ENCODE measurements at regions not wholly inside any gene's neighbourhood (a gene's known extent, or its start where the extent isn't known, plus 50 kb on each side); places are given as distances from the start of the nearest gene placed in this dataset.
A peak's percentile ranks its signal among the peaks of the same experiment; 100 is the strongest.

DNA sequence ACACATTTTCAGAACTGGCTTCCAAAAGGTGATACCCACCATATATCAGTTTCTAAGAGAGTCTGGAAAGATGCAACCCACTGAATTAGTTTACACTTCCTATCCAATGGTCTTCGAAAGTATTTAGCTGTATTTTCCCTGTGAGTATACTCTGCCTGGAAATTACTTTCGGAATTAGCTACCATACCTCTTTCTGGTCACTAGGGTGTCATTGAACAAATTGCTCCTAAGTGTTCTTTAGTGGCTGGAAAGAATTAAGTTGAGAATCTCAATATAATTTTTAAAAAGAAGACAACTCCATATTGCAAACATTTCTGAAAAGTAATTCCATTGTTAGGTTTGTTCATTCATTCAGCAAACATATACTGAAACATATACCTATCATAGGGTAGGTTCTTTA lies 283.1 kb upstream of the SSTR1 start:
- H3K79me2 ChIP-seq (ENCODE audit: insufficient read depth, low read length): no peaks in the 10 kb centered on the region
- no peak for TF ChIP-seq EZH2phosphoT487 (IDR thresholded peaks at IDR 0.05; ENCODE audit: borderline replicate concordance)
- TF ChIP-seq, protein P1, sequence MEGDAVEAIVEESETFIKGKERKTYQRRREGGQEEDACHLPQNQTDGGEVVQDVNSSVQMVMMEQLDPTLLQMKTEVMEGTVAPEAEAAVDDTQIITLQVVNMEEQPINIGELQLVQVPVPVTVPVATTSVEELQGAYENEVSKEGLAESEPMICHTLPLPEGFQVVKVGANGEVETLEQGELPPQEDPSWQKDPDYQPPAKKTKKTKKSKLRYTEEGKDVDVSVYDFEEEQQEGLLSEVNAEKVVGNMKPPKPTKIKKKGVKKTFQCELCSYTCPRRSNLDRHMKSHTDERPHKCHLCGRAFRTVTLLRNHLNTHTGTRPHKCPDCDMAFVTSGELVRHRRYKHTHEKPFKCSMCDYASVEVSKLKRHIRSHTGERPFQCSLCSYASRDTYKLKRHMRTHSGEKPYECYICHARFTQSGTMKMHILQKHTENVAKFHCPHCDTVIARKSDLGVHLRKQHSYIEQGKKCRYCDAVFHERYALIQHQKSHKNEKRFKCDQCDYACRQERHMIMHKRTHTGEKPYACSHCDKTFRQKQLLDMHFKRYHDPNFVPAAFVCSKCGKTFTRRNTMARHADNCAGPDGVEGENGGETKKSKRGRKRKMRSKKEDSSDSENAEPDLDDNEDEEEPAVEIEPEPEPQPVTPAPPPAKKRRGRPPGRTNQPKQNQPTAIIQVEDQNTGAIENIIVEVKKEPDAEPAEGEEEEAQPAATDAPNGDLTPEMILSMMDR (conservative IDR thresholded peaks at IDR 0.05; ENCODE audit: low read length): 0 out of 2 replicates have a peak, but pooled peaks have one; percentile 9
- no peak overlapping the region for H3K4me2 ChIP-seq (ENCODE audit: low read depth, low read length, poor library complexity, severe bottlenecking)
- H3K9me3 ChIP-seq (ENCODE audit: insufficient read depth, low read depth, low read length): no peaks in the 10 kb centered on the region
- no peaks in the 10 kb centered on the region for H3K27me3 ChIP-seq (ENCODE audit: insufficient read depth, low read length, poor library complexity, severe bottlenecking)
- H3K36me3 ChIP-seq (ENCODE audit: insufficient read depth, low read length): no peaks in the 10 kb centered on the region
- no peak overlapping the region for H3K4me3 ChIP-seq (ENCODE audit: low read length, poor library complexity, severe bottlenecking)
- no peaks in the 10 kb centered on the region for H3K9me2 ChIP-seq (replicated peaks; ENCODE audit: low read depth, low read length)
- no peaks in the 10 kb centered on the region for H4K20me1 ChIP-seq (ENCODE audit: insufficient read depth, low read length, poor library complexity, severe bottlenecking)
- no peak overlapping the region for H2AFZ ChIP-seq (ENCODE audit: low read length)
- no peaks in the 10 kb centered on the region for H3F3A ChIP-seq (ENCODE audit: low read depth)
- no peak overlapping the region for H3K9ac ChIP-seq (ENCODE audit: low read depth, low read length, poor library complexity, severe bottlenecking)
- no peaks in the 10 kb centered on the region for H3K4me1 ChIP-seq (ENCODE audit: insufficient read depth, low read length, poor library complexity, severe bottlenecking)

DNA sequence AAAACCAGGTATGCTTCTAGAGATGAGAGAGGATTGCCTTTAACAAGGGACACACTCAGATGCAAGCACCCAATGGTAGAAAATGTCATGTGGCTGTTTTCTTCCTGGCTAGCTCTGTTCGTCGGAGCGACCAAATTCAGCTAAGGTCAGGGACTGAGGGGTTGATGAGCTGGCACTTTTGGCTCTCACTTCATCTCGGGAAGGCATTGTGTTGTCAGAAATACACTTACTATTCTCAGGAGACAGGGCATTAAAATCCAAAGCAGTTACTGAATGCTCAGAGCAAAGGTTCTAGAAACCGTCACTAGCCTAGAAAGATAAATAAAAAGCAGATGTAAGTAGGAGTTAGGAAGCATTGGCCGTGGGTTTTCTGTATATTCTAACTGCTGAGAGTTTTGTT lies 275.7 kb upstream of the SSTR1 start:
- H3K4me1 ChIP-seq (ENCODE audit: insufficient read depth, low read length, poor library complexity, severe bottlenecking): no peaks in the 10 kb centered on the region
- H3K79me2 ChIP-seq (ENCODE audit: insufficient read depth, low read length): no peaks in the 10 kb centered on the region
- H3K4me3 ChIP-seq (ENCODE audit: low read length, poor library complexity, severe bottlenecking): no peak overlapping the region
- H3K4me2 ChIP-seq (ENCODE audit: low read depth, low read length, poor library complexity, severe bottlenecking): no peak overlapping the region
- no peak overlapping the region for H3K9ac ChIP-seq (ENCODE audit: low read depth, low read length, poor library complexity, severe bottlenecking)
- no peaks in the 10 kb centered on the region for H3K27me3 ChIP-seq (ENCODE audit: insufficient read depth, low read length, poor library complexity, severe bottlenecking)
- TF ChIP-seq EZH2phosphoT487 (IDR thresholded peaks at IDR 0.05; ENCODE audit: borderline replicate concordance): no peak
- TF ChIP-seq, protein P1 (conservative IDR thresholded peaks at IDR 0.05; ENCODE audit: low read length): no peak
- H3K9me2 ChIP-seq (replicated peaks; ENCODE audit: low read depth, low read length): no peaks in the 10 kb centered on the region
- H4K20me1 ChIP-seq (ENCODE audit: insufficient read depth, low read length, poor library complexity, severe bottlenecking): no peaks in the 10 kb centered on the region
- no peaks in the 10 kb centered on the region for H3F3A ChIP-seq (ENCODE audit: low read depth)
- H2AFZ ChIP-seq (ENCODE audit: low read length): no peak overlapping the region
- H3K9me3 ChIP-seq (ENCODE audit: insufficient read depth, low read depth, low read length): no peaks in the 10 kb centered on the region
- no peaks in the 10 kb centered on the region for H3K36me3 ChIP-seq (ENCODE audit: insufficient read depth, low read length)

DNA sequence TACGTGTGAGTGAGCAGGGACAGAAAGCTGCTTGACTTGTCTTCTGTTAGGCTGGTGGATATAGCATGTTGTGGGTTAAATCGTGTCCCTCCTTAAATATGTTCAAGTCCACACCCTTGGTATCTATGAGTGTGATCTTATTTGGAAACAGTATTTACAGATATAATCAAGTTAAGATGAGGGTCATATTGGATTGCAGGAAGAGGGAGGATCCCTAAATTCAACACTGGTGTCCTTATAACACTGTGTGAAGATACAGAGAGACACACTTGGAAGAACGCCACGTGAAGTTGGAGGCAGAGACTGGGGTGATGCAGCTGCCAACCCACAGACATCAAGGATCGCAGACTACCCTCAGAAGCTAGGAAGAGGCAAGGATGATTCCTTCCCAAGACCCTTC lies 275.2 kb upstream of the SSTR1 start:
- Histone ChIP-seq H2AFZ (ENCODE audit: low read length) (no peak overlapping the region), H3K4me1 (ENCODE audit: insufficient read depth, low read length, poor library complexity, severe bottlenecking) (no peaks in the 10 kb centered on the region)

More for the DNA sequence above, 275.2 kb upstream of the SSTR1 start:
- no peak overlapping the region for H3K4me2 ChIP-seq (ENCODE audit: low read depth, low read length, poor library complexity, severe bottlenecking)
- no peaks in the 10 kb centered on the region for H3K9me3 ChIP-seq (ENCODE audit: insufficient read depth, low read depth, low read length)
- H3K79me2 ChIP-seq (ENCODE audit: insufficient read depth, low read length): no peaks in the 10 kb centered on the region
- no peaks in the 10 kb centered on the region for H4K20me1 ChIP-seq (ENCODE audit: insufficient read depth, low read length, poor library complexity, severe bottlenecking)
- H3K9ac ChIP-seq (ENCODE audit: low read depth, low read length, poor library complexity, severe bottlenecking): no peak overlapping the region
- no peaks in the 10 kb centered on the region for H3F3A ChIP-seq (ENCODE audit: low read depth)
- H3K27me3 ChIP-seq (ENCODE audit: insufficient read depth, low read length, poor library complexity, severe bottlenecking): no peaks in the 10 kb centered on the region
- no peaks in the 10 kb centered on the region for H3K36me3 ChIP-seq (ENCODE audit: insufficient read depth, low read length)
- no peak for TF ChIP-seq EZH2phosphoT487 (IDR thresholded peaks at IDR 0.05; ENCODE audit: borderline replicate concordance)
- TF ChIP-seq, protein P1 (conservative IDR thresholded peaks at IDR 0.05; ENCODE audit: low read length): no peak
- H3K9me2 ChIP-seq (replicated peaks; ENCODE audit: low read depth, low read length): no peaks in the 10 kb centered on the region
- H3K4me3 ChIP-seq (ENCODE audit: low read length, poor library complexity, severe bottlenecking): no peak overlapping the region

Data from Loucy (cell line).